ENCODE measurements at regions not wholly inside any gene's neighbourhood (a gene's known extent, or its start where the extent isn't known, plus 50 kb on each side); places are given as distances from the start of the nearest gene placed in this dataset.

GRCh38 chr4:175953960-175954521, 111.6 kb upstream of the WDR17 start:
- TF ChIP-seq CTCF (IDR thresholded peaks at IDR 0.05 in 8 of 11, conservative IDR thresholded peaks at IDR 0.05 in 3 of 11) (peak in 4 of 11 experiments; percentile 11 to 44 (median 19)), POLR2AphosphoS5 (IDR thresholded peaks at IDR 0.05) (no peak)
- Histone ChIP-seq H3K4me3 (no peak overlapping the region), H3K27ac (no peak overlapping the region), H3K36me3 (no peaks in the 10 kb centered on the region), H3K4me1 (no peaks in the 10 kb centered on the region), H3K9me3 (no peaks in the 10 kb centered on the region), H3K27me3 (replicated peaks in 1 of 7) (no peaks in the 10 kb centered on the region)
- intact Hi-C loops (cut with DNase I; ENCODE audit: low total_unique reads): loop anchor here (10.0 kb wide), 2 partner anchors 101 to 381 kb away; no protein-coding TSS in a partner anchor
- DNase-seq: no peak
- WGBS, 5 donors: 70 to 87% (median 80%) methylated on average over 5 of the region's 5 CpGs

GRCh38 chr4:175954685-175955084, 111.0 kb upstream of the WDR17 start:
- Histone ChIP-seq H3K36me3 (no peaks in the 10 kb centered on the region), H3K27me3 (replicated peaks in 1 of 7) (no peaks in the 10 kb centered on the region), H3K9me3 (no peaks in the 10 kb centered on the region), H3K4me1 (no peaks in the 10 kb centered on the region), H3K27ac (no peak overlapping the region), H3K4me3 (no peak overlapping the region)
- intact Hi-C loops (cut with DNase I; ENCODE audit: low total_unique reads): loop anchor here (10.0 kb wide), 2 partner anchors 100 to 380 kb away; no protein-coding TSS in a partner anchor
- TF ChIP-seq POLR2A (IDR thresholded peaks at IDR 0.05) (no peak), CTCF (IDR thresholded peaks at IDR 0.05 in 8 of 11, conservative IDR thresholded peaks at IDR 0.05 in 3 of 11) (no peak), POLR2AphosphoS5 (IDR thresholded peaks at IDR 0.05) (no peak)
- WGBS, 5 donors: 75 to 90% (median 78%) methylated on average over 3 of the region's 3 CpGs
- no peak for DNase-seq

GRCh38 chr4:175961604-175962003, 104.0 kb upstream of the WDR17 start:
- no peak for DNase-seq
- 70 to 80% (median 71%) methylated on average over 4 of the region's 4 CpGs for WGBS, 5 donors
- Histone ChIP-seq H3K4me1 (no peaks in the 10 kb centered on the region), H3K4me3 (no peak overlapping the region), H3K9me3 (peaks cover 0 to 8% (median 0%) of the 10 kb centered on the region in 8 donors), H3K27ac (no peak overlapping the region), H3K36me3 (no peaks in the 10 kb centered on the region), H3K27me3 (replicated peaks in 1 of 7) (no peaks in the 10 kb centered on the region)
- TF ChIP-seq CTCF (IDR thresholded peaks at IDR 0.05 in 8 of 11, conservative IDR thresholded peaks at IDR 0.05 in 3 of 11): no peak
- no peak for TF ChIP-seq POLR2A (IDR thresholded peaks at IDR 0.05)
- no peak for TF ChIP-seq POLR2AphosphoS5 (IDR thresholded peaks at IDR 0.05)
- intact Hi-C loops (cut with DNase I; ENCODE audit: low total_unique reads): no loop called here

- 59 to 68% (median 61%) methylated on average over 3 of the region's 3 CpGs for WGBS, 5 donors
- no peak for DNase-seq
- intact Hi-C loops (cut with DNase I; ENCODE audit: low total_unique reads): no loop called here
- Histone ChIP-seq H3K4me1 (peaks cover 0 to 15% (median 0%) of the 10 kb centered on the region in 6 donors), H3K36me3 (no peaks in the 10 kb centered on the region), H3K4me3 (no peak overlapping the region), H3K27ac (peak overlapping the region in 7 of 8 donors; percentile 17 to 76 (median 69)), H3K9me3 (peaks cover 0 to 27% (median 17%) of the 10 kb centered on the region in 8 donors), H3K27me3 (replicated peaks in 1 of 7) (no peaks in the 10 kb centered on the region)
- no peak for TF ChIP-seq CTCF (IDR thresholded peaks at IDR 0.05 in 8 of 11, conservative IDR thresholded peaks at IDR 0.05 in 3 of 11)
Measured at GRCh38 chr4:175970072-175970471, 95.6 kb upstream of the WDR17 start.

Measured in spleen (tissue), 11 donors.